BJ (cell line): ENCODE measurements at regions not wholly inside any gene's neighbourhood (a gene's known extent, or its start where the extent isn't known, plus 50 kb on each side); places are given as distances from the start of the nearest gene placed in this dataset.

Source experiments
- CTCF ChIA-PET: fragments of 350-600 bp; formaldehyde crosslinking; extraction: SDS; loops from one replicate; lab custom pipeline; 2021; ENCODE audit warnings: antibody characterized with exemption, inconsistent platforms; lab: Yijun Ruan, JAX
- POLR2A ChIA-PET: fragments of 300-600 bp; sonication (Branson Sonifier 250); formaldehyde crosslinking; extraction: SDS; loops from one replicate; lab custom pipeline; 2021; ENCODE audit warnings: antibody characterized with exemption; lab: Charles Lee
- DNase-seq: peaks from one replicate; pipeline ENCODE4 v3.0.0-alpha.2; 2011; ENCODE audit warnings: low read depth
- H3K27me3 ChIP-seq: 2 replicates; pipeline ENCODE4 v1.6.0; 2011; ENCODE audit warnings: low read length; ENCODE audit not compliant: control insufficient read depth, insufficient read depth
- H3K36me3 ChIP-seq: 2 replicates; pipeline ENCODE4 v1.5.1; 2011; ENCODE audit warnings: low read length; ENCODE audit not compliant: control insufficient read depth, insufficient read depth
- H3K4me3 ChIP-seq: 2 replicates; pipeline ENCODE4 v1.5.1; 2011; ENCODE audit warnings: low read depth, mild to moderate bottlenecking, control low read depth, low read length
- TF ChIP-seq, protein P1 (sequence below): IDR thresholded peaks from 2 replicates; pipeline ENCODE4 v1.5.1; 2011; ENCODE audit warnings: low read depth, mild to moderate bottlenecking, control low read depth, inconsistent platforms, low read length, moderate library complexity; ENCODE audit not compliant: insufficient read depth

DNA sequence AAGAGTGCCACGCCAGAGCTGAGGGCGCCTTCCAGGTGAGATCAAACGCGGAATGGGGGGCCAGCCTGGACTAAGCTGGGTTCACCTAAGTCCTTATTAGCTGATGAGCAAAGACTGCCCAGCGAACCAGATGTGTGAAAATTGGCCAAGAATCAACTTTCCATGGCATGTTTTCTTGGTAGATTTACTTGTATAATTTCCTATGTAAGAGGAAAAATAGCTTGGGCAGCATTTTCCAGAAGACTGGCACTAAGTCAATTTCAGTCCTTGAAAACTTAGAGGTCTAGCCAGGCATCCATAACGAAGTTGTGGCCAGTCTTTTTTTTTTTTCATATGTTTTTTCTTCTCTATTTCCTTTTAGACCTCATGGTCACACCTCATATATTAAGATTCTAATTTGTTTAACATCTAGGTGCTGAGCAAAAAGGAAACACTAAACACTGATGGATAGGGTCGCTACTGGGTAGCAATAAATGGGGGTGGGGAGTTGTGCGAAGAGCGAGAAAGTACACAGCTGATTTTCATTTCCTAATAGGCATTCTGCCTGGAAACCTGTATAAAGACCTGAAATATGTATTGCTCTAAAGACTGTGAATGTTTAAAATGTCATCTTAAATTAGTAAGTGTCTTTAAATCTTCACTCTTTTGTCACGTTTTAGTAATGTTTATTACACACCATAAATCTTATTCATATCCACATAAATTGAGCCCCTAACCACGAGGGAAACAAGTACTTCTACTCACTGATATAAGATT, 188.8 kb downstream of the CD83 start:
- TF ChIP-seq, protein P1, sequence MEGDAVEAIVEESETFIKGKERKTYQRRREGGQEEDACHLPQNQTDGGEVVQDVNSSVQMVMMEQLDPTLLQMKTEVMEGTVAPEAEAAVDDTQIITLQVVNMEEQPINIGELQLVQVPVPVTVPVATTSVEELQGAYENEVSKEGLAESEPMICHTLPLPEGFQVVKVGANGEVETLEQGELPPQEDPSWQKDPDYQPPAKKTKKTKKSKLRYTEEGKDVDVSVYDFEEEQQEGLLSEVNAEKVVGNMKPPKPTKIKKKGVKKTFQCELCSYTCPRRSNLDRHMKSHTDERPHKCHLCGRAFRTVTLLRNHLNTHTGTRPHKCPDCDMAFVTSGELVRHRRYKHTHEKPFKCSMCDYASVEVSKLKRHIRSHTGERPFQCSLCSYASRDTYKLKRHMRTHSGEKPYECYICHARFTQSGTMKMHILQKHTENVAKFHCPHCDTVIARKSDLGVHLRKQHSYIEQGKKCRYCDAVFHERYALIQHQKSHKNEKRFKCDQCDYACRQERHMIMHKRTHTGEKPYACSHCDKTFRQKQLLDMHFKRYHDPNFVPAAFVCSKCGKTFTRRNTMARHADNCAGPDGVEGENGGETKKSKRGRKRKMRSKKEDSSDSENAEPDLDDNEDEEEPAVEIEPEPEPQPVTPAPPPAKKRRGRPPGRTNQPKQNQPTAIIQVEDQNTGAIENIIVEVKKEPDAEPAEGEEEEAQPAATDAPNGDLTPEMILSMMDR, result no peak
- ChIA-PET CTCF (no interaction called here), POLR2A (no interaction called here)
- H3K4me3 ChIP-seq, result no peak overlapping the region
- no peaks in the 10 kb centered on the region for H3K36me3 ChIP-seq
- H3K27me3 ChIP-seq, result no peaks in the 10 kb centered on the region
- DNase-seq, result no peak

GRCh38 chr6:14309516-14309915, 191.9 kb downstream of the CD83 start:
- TF ChIP-seq, protein P1, result no peak
- no peak for DNase-seq
- H3K36me3 ChIP-seq, result no peaks in the 10 kb centered on the region
- ChIA-PET POLR2A (no interaction called here), CTCF (no interaction called here)
- H3K27me3 ChIP-seq, result no peaks in the 10 kb centered on the region; the same call in 1 of the 2 replicates
- H3K4me3 ChIP-seq, result no peak overlapping the region

DNA sequence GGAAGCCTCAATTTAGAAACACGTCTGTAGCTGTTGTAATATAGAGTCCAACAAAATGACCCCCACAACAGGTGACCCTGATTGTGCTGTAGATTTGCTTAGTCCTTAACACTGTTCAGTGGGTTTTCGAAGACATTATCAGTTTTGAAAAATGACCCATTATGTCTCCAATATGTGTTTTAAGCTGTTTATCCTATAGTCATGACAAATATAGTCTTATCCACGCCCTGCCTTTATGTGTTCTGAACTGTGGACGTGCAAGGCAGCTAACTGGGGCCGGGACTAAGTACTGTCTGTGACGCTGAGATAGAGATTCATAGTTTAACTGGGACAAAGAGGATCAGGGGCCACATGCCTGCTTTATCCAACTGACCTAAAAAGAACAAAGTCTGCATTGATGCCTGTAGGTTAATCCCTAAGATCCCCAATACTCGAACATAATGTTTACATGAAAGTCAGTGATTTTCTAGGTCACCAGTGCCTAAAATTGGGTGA, 192.4 kb downstream of the CD83 start:
- TF ChIP-seq, protein P1, result no peak
- Histone ChIP-seq H3K36me3 (no peaks in the 10 kb centered on the region), H3K27me3 (no peaks in the 10 kb centered on the region; the same call in 1 of the 2 replicates), H3K4me3 (no peak overlapping the region)
- DNase-seq, result no peak
- CTCF ChIA-PET, result no interaction called here
- POLR2A ChIA-PET, result no interaction called here

- ChIA-PET CTCF (no interaction called here), POLR2A (no interaction called here)
- no peaks in the 10 kb centered on the region; the same call in 1 of the 2 replicates for H3K27me3 ChIP-seq
- no peaks in the 10 kb centered on the region for H3K36me3 ChIP-seq
- TF ChIP-seq, protein P1, result no peak
- H3K4me3 ChIP-seq, result no peak overlapping the region
- DNase-seq, result no peak
Measured at GRCh38 chr6:14310960-14311359, 193.4 kb downstream of the CD83 start.

DNA sequence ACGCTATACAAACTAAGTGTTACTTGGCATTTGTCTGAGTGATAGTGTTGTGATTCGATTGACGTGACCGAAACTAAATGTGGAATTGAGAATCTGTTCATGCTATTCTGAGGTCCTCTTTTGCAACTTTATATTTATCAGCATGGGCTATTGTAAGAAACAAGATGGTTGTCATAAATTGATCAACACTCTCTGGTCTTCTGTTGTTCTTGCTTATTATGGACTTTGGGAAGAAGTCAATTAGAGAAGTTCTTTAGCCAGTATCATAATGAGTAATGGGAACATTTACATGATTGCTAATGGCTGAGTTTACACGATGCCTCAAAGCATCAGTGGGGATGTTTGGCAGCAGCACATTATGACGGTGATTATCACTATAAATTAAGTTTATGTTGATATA, 195.0 kb downstream of the CD83 start:
- no peak for DNase-seq
- H3K36me3 ChIP-seq, result no peaks in the 10 kb centered on the region
- ChIA-PET POLR2A (no interaction called here), CTCF (no interaction called here)
- TF ChIP-seq, protein P1, result no peak
- H3K4me3 ChIP-seq, result no peak overlapping the region
- no peaks in the 10 kb centered on the region; the same call in 1 of the 2 replicates for H3K27me3 ChIP-seq
